HCT116 (cell line): ENCODE measurements at regions not wholly inside any gene's neighbourhood (a gene's known extent, or its start where the extent isn't known, plus 50 kb on each side); places are given as distances from the start of the nearest gene placed in this dataset.

Experiments used
- ATAC-seq: fragments of 200-7000 bp; cut with Tn5 transposase; 2 replicates; pipeline ENCODE4 v1.9.1; 2020; ENCODE audit warnings: mild to moderate bottlenecking, moderate library complexity
- BruUV-seq: library from RNA; stranded (reverse); fragments of 400-500 nt; replicated peaks from 2 replicates; lab custom pipeline; 2021; lab: Mats Ljungman, UMichigan
- CTCF ChIA-PET: fragments of 300-600 bp; sonication (Branson Sonifier 250); formaldehyde crosslinking; loops from one replicate; lab custom pipeline; 2021; ENCODE audit warnings: antibody characterized with exemption; lab: Charles Lee
- POLR2A ChIA-PET: fragments of 300-600, 350-600 bp; sonication (Branson Sonifier 250); formaldehyde crosslinking; loops from one replicate; lab custom pipeline; 2021; ENCODE audit warnings: antibody characterized with exemption; lab: Charles Lee
- RAD21 ChIA-PET, 2 experiments: fragments of 300-600 bp; sonication (Branson Sonifier 250); formaldehyde crosslinking; loops; one replicate each; lab custom pipeline; 2023; ENCODE audit warnings: low total read pairs in 2 of 2; ENCODE audit not compliant: uncharacterized antibody in 2 of 2, unreplicated experiment in 2 of 2, low non-redundant PET in 1 of 2; lab: Charles Lee
- DNase-seq: peaks from one replicate; pipeline ENCODE4 v3.0.0-alpha.2; 2010; ENCODE audit warnings: low read depth, low spot score
- H2AFZ ChIP-seq: fragments of 200-600 bp; shearing (Covaris generic), sonication (generic); 2 replicates; pipeline ENCODE4 v1.6.1; 2017; ENCODE audit warnings: low read depth, mixed run types, mixed read lengths, antibody characterized with exemption, low read length; ENCODE audit not compliant: poor library complexity, severe bottlenecking
- H3K27ac ChIP-seq: 2 replicates; pipeline ENCODE4 v1.5.1; 2012; ENCODE audit warnings: low read depth, low read length
- H3K27me3 ChIP-seq: fragments of 200-600 bp; sonication (generic); 2 replicates; pipeline ENCODE4 v1.6.1; 2016; ENCODE audit warnings: mixed run types, low read length, mixed read lengths; ENCODE audit not compliant: insufficient read depth
- H3K36me3 ChIP-seq, 2 experiments: fragments of 200-500 bp in 1 of 2; fragments of 200-600 bp in 1 of 2; sonication (Bioruptor generic) in 1 of 2; sonication (generic) in 1 of 2; 2 replicates each; pipeline versions ENCODE4 v1.5.1 to v1.6.1; 2014 to 2016; ENCODE audit warnings: low read length in 2 of 2, inconsistent platforms in 1 of 2, mixed read lengths in 1 of 2, mixed run types in 1 of 2; ENCODE audit not compliant: insufficient read depth in 2 of 2, control insufficient read depth in 1 of 2
- H3K4me1 ChIP-seq, 2 experiments: fragments of 200-600 bp in 1 of 2; sonication (generic) in 1 of 2; 2 replicates each; pipeline versions ENCODE4 v1.5.1 to v1.6.1; 2012 to 2017; ENCODE audit warnings: low read length in 2 of 2, inconsistent platforms in 1 of 2, mild to moderate bottlenecking in 1 of 2, mixed read lengths in 1 of 2, mixed run types in 1 of 2, moderate library complexity in 1 of 2; ENCODE audit not compliant: insufficient read depth in 2 of 2, control insufficient read depth in 1 of 2
- H3K4me2 ChIP-seq: fragments of 200-600 bp; sonication (generic); 2 replicates; pipeline ENCODE4 v1.6.1; 2017; ENCODE audit warnings: mixed run types, low read length, mixed read lengths
- H3K4me3 ChIP-seq, 2 experiments: fragments of 200-600 bp in 1 of 2; sonication (generic) in 1 of 2; replicated peaks in 1 of 2; 2 replicates each; pipeline ENCODE4 v1.5.1; 2011 to 2016; ENCODE audit warnings: low read length in 2 of 2, control low read depth in 1 of 2, low read depth in 1 of 2, mild to moderate bottlenecking in 1 of 2, mixed read lengths in 1 of 2, mixed run types in 1 of 2
- H3K79me2 ChIP-seq: fragments of 200-600 bp; sonication (generic); 2 replicates; pipeline ENCODE4 v1.6.1; 2017; ENCODE audit warnings: mild to moderate bottlenecking, mixed run types, low read length, moderate library complexity, mixed read lengths; ENCODE audit not compliant: insufficient read depth
- H3K9ac ChIP-seq: fragments of 200-600 bp; sonication (generic); 2 replicates; pipeline ENCODE4 v1.6.1; 2016; ENCODE audit warnings: low read length, mixed read lengths
- H3K9me2 ChIP-seq: fragments of 200-600 bp; sonication (generic), shearing (Covaris generic); 2 replicates; pipeline ENCODE4 v1.6.1; 2017; ENCODE audit warnings: mixed run types, mild to moderate bottlenecking, moderate library complexity; ENCODE audit not compliant: insufficient read depth
- H3K9me3 ChIP-seq, 2 experiments: fragments of 200-500 bp in 1 of 2; fragments of 200-600 bp in 1 of 2; sonication (Bioruptor generic) in 1 of 2; sonication (generic) in 1 of 2; 2 replicates each; pipeline ENCODE4 v1.6.1; 2014 to 2017; ENCODE audit warnings: low read length in 2 of 2, mixed read lengths in 2 of 2, inconsistent platforms in 1 of 2, low read depth in 1 of 2, mild to moderate bottlenecking in 1 of 2, mixed run types in 1 of 2, moderate library complexity in 1 of 2; ENCODE audit not compliant: control insufficient read depth in 1 of 2, insufficient read depth in 1 of 2
- H4K20me1 ChIP-seq: fragments of 200-600 bp; sonication (generic), shearing (Covaris generic); 2 replicates; pipeline ENCODE4 v1.6.1; 2017; ENCODE audit warnings: mixed run types, mild to moderate bottlenecking, moderate library complexity; ENCODE audit not compliant: insufficient read depth
- CEBPB ChIP-seq: IDR thresholded peaks from 2 replicates; pipeline ENCODE4 v1.6.1; 2012; ENCODE audit warnings: low read depth
- CTCF ChIP-seq, 3 experiments: fragments of 200-600 bp in 1 of 3; sonication (generic) in 1 of 3; IDR thresholded peaks in 2 of 3; conservative IDR thresholded peaks in 1 of 3; 2 replicates each; pipeline ENCODE4 v1.5.1; 2012 to 2017; ENCODE audit warnings: low read depth in 2 of 3, low read length in 2 of 3, antibody characterized with exemption in 1 of 3, borderline replicate concordance in 1 of 3, control low read depth in 1 of 3, mild to moderate bottlenecking in 1 of 3, mixed read lengths in 1 of 3, mixed run types in 1 of 3, moderate library complexity in 1 of 3; ENCODE audit not compliant: insufficient read depth in 1 of 3
- EGR1 ChIP-seq: IDR thresholded peaks from 2 replicates; pipeline ENCODE4 v1.6.1; 2012; ENCODE audit warnings: low read depth
- ELF1 ChIP-seq: IDR thresholded peaks from 2 replicates; pipeline ENCODE4 v1.6.1; 2012; ENCODE audit warnings: low read depth, borderline replicate concordance
- EZH2 ChIP-seq: fragments of 200-600 bp; sonication (generic); IDR thresholded peaks from 2 replicates; pipeline ENCODE4 v1.6.1; 2017; ENCODE audit warnings: antibody characterized with exemption, mixed run types
- EZH2phosphoT487 ChIP-seq: fragments of 200-600 bp; IDR thresholded peaks from 2 replicates; pipeline ENCODE4 v1.6.1; 2018; ENCODE audit warnings: antibody characterized with exemption, borderline replicate concordance
- FOSL1 ChIP-seq: IDR thresholded peaks from 2 replicates; pipeline ENCODE4 v1.6.1; 2012; ENCODE audit warnings: low read depth
- JUND ChIP-seq: IDR thresholded peaks from 2 replicates; pipeline ENCODE4 v1.6.1; 2012
- MAX ChIP-seq: IDR thresholded peaks from 2 replicates; pipeline ENCODE4 v1.6.1; 2012
- POLR2A ChIP-seq: IDR thresholded peaks from 2 replicates; pipeline ENCODE4 v1.7.0; 2011; ENCODE audit warnings: borderline replicate concordance; ENCODE audit not compliant: insufficient read depth, insufficient read length; ENCODE audit errors: extremely low read depth
- SIN3A ChIP-seq: IDR thresholded peaks from 2 replicates; pipeline ENCODE4 v1.6.1; 2012; ENCODE audit warnings: low read depth
- TCF7L2 ChIP-seq: IDR thresholded peaks from 2 replicates; pipeline ENCODE4 v1.7.0; 2011; ENCODE audit warnings: borderline replicate concordance, inconsistent platforms; ENCODE audit not compliant: insufficient read depth, insufficient read length; ENCODE audit errors: extremely low read depth
- YY1 ChIP-seq: IDR thresholded peaks from 2 replicates; pipeline ENCODE4 v1.6.1; 2011; ENCODE audit warnings: low read length, low read depth, moderate library complexity, mild to moderate bottlenecking; ENCODE audit not compliant: insufficient replicate concordance; ENCODE audit errors: extremely low read depth
- ZFX ChIP-seq: fragments of 450-650 bp; IDR thresholded peaks from 2 replicates; pipeline ENCODE4 v1.6.1; 2017
- intact Hi-C: fragments of 100-400 bp; cut with micrococcal nuclease; formaldehyde crosslinking; loops from 2 replicates; pipeline ENCODE4 v1.10.0; 2022
- TF ChIP-seq, protein P1 (sequence below): IDR thresholded peaks from 2 replicates; pipeline ENCODE4 v1.6.1; 2012; ENCODE audit warnings: low read depth

DNA sequence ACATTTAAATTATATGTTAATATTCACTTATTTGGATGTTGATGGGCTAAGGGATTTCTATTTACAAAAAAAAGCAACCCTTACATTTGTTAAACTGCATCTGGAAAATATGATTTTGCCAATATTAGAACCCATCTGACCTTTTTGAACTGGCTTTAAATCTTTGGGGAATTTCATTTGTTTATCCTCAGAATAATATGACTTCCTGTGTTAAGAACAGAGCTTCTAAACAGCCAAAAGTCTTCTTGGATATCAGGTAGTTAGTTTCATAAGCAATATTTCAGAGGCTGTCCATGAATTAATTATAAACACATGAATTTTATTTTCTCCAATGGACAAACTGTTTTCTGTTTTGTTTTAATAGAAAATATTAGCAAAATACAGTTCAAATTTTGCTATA is 301.9 kb upstream of the AGTR1 start:
- ChIA-PET CTCF (no interaction called here), POLR2A (no interaction called here), RAD21 (no interaction called here)
- no peak overlapping the region for H3K27ac ChIP-seq
- intact Hi-C loops = no loop called here
- H3K79me2 ChIP-seq = no peaks in the 10 kb centered on the region
- TF ChIP-seq ELF1 = no peak
- TF ChIP-seq EZH2 = no peak
- TF ChIP-seq FOSL1 = no peak
- TF ChIP-seq SIN3A = no peak
- TF ChIP-seq, protein P1, sequence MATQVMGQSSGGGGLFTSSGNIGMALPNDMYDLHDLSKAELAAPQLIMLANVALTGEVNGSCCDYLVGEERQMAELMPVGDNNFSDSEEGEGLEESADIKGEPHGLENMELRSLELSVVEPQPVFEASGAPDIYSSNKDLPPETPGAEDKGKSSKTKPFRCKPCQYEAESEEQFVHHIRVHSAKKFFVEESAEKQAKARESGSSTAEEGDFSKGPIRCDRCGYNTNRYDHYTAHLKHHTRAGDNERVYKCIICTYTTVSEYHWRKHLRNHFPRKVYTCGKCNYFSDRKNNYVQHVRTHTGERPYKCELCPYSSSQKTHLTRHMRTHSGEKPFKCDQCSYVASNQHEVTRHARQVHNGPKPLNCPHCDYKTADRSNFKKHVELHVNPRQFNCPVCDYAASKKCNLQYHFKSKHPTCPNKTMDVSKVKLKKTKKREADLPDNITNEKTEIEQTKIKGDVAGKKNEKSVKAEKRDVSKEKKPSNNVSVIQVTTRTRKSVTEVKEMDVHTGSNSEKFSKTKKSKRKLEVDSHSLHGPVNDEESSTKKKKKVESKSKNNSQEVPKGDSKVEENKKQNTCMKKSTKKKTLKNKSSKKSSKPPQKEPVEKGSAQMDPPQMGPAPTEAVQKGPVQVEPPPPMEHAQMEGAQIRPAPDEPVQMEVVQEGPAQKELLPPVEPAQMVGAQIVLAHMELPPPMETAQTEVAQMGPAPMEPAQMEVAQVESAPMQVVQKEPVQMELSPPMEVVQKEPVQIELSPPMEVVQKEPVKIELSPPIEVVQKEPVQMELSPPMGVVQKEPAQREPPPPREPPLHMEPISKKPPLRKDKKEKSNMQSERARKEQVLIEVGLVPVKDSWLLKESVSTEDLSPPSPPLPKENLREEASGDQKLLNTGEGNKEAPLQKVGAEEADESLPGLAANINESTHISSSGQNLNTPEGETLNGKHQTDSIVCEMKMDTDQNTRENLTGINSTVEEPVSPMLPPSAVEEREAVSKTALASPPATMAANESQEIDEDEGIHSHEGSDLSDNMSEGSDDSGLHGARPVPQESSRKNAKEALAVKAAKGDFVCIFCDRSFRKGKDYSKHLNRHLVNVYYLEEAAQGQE = no peak
- no peak for TF ChIP-seq CTCF (IDR thresholded peaks at IDR 0.05 in 2 of 3, conservative IDR thresholded peaks at IDR 0.05 in 1 of 3; ENCODE audit: borderline replicate concordance in 1 of 3, insufficient read depth in 1 of 3, low read depth in 2 of 3, low read length in 2 of 3)
- TF ChIP-seq MAX = no peak
- TF ChIP-seq ZFX = no peak
- TF ChIP-seq YY1 = no peak
- no peak for TF ChIP-seq JUND
- TF ChIP-seq EZH2phosphoT487 = no peak
- no peak for TF ChIP-seq CEBPB
- no peak for TF ChIP-seq EGR1
- TF ChIP-seq TCF7L2 = no peak
- TF ChIP-seq POLR2A = no peak
- H3K9me2 ChIP-seq = no peaks in the 10 kb centered on the region
- H3K9me3 ChIP-seq = no peaks in the 10 kb centered on the region
- H3K36me3 ChIP-seq = no peaks in the 10 kb centered on the region
- H3K27me3 ChIP-seq = no peaks in the 10 kb centered on the region
- no peak overlapping the region for H3K4me3 ChIP-seq
- ATAC-seq (no peak), DNase-seq (no peak)
- no peaks in the 10 kb centered on the region for H4K20me1 ChIP-seq
- BruUV-seq = no TSS peak
- no peak overlapping the region for H2AFZ ChIP-seq
- no peaks in the 10 kb centered on the region for H3K4me1 ChIP-seq
- H3K4me2 ChIP-seq = no peak overlapping the region
- H3K9ac ChIP-seq = no peak overlapping the region
